H1 (cell line): ENCODE measurements at regions not wholly inside any gene's neighbourhood (a gene's known extent, or its start where the extent isn't known, plus 50 kb on each side); places are given as distances from the start of the nearest gene placed in this dataset.

Experiments used
- CHD7 ChIP-seq: fragments of 300-600 bp; sonication (generic); IDR thresholded peaks from 2 replicates; pipeline ENCODE4 v1.7.1; 2012; ENCODE audit warnings: low read length, moderate library complexity, mild to moderate bottlenecking, inconsistent platforms; ENCODE audit not compliant: insufficient replicate concordance
- GABPA ChIP-seq: IDR thresholded peaks from 2 replicates; pipeline ENCODE4 v1.6.1; 2011; ENCODE audit warnings: mild to moderate bottlenecking, low read length, moderate library complexity, borderline replicate concordance; ENCODE audit not compliant: insufficient read depth
- KDM1A ChIP-seq: fragments of 200-600, 300-600 bp; sonication (generic); IDR thresholded peaks from 2 replicates; pipeline ENCODE4 v1.7.1; 2016; ENCODE audit warnings: mild to moderate bottlenecking, low read length, borderline replicate concordance
- MAFK ChIP-seq: IDR thresholded peaks from 2 replicates; pipeline ENCODE4 v1.6.1; 2012; ENCODE audit warnings: low read depth, mild to moderate bottlenecking, improper control_type of control experiment, low read length
- POLR2A ChIP-seq, 2 experiments: IDR thresholded peaks; 1 replicate in 1 of 2; 2 replicates in 1 of 2; pipeline ENCODE4 v1.6.1; 2011; ENCODE audit warnings: low read depth in 2 of 2, low read length in 2 of 2, mild to moderate bottlenecking in 2 of 2; ENCODE audit errors: control extremely low read depth in 1 of 2

GRCh38 chr15:97461226-97461625 is 499.3 kb upstream of the ARRDC4 start (continued):
- TF ChIP-seq CHD7 (no peak), POLR2A (IDR thresholded peaks at IDR 0.05; ENCODE audit: control extremely low read depth in 1 of 2, low read depth in 2 of 2, low read length in 2 of 2) (no peak), KDM1A (no peak), GABPA (no peak), MAFK (no peak)
